Neural cell (in vitro differentiated cells): ENCODE measurements at regions not wholly inside any gene's neighbourhood (a gene's known extent, or its start where the extent isn't known, plus 50 kb on each side); places are given as distances from the start of the nearest gene placed in this dataset.

Experiments used
- CTCF ChIP-seq: fragments of 450-650 bp; IDR thresholded peaks from 2 replicates; pipeline ENCODE4 v1.5.1; 2014; ENCODE audit warnings: antibody characterized with exemption, mild to moderate bottlenecking, moderate library complexity; ENCODE audit not compliant: poor library complexity, severe bottlenecking
- EP300 ChIP-seq: fragments of 450-650 bp; conservative IDR thresholded peaks from 2 replicates; pipeline ENCODE4 v1.6.1; 2014; ENCODE audit warnings: antibody characterized with exemption, mild to moderate bottlenecking, moderate library complexity; ENCODE audit not compliant: poor library complexity, severe bottlenecking
- EZH2 ChIP-seq: fragments of 200-600, 300-800 bp; shearing (Covaris generic), sonication (generic); IDR thresholded peaks from 2 replicates; pipeline ENCODE4 v1.6.1; 2014; ENCODE audit warnings: antibody characterized with exemption, low read length, borderline replicate concordance, mild to moderate bottlenecking; ENCODE audit not compliant: insufficient read depth, poor library complexity, severe bottlenecking
- POLR2AphosphoS5 ChIP-seq: IDR thresholded peaks from 2 replicates; pipeline ENCODE4 v1.6.1; 2012
- RAD21 ChIP-seq: fragments of 450-650 bp; conservative IDR thresholded peaks from 2 replicates; pipeline ENCODE4 v1.6.1; 2014; ENCODE audit warnings: antibody characterized with exemption, mild to moderate bottlenecking, moderate library complexity
- REST ChIP-seq: IDR thresholded peaks from 2 replicates; pipeline ENCODE4 v1.6.1; 2012; ENCODE audit warnings: borderline replicate concordance

DNA sequence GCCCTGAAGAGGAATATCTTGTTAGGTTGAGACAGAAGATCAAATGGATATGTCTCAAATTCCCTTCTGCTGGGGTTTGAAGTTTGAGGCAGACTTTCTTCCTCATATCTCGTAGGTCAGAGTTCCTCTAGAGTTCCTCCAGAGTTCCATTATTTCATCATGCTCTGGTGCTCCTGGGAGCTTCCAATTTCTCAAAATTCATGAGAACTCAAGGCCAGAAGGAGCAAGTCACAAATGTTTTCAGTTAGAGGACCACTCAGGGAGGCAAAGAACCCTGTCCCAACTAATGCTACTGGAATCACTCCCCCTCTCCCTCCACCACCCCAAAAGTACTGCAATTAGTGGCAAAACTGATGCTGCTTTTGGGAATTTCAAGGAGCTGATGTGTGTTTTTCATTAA is 115.7 kb upstream of the RBMS1 start:
- TF ChIP-seq CTCF (no peak), EZH2 (no peak), POLR2AphosphoS5 (no peak), EP300 (no peak), REST (no peak), RAD21 (no peak)
